DMS79 (cell line): ENCODE measurements at regions not wholly inside any gene's neighbourhood (a gene's known extent, or its start where the extent isn't known, plus 50 kb on each side); places are given as distances from the start of the nearest gene placed in this dataset.
"Not testable (repeated sequence)": the region's sequence is repeated elsewhere in the genome, so short reads cannot be mapped to it uniquely, and the experiment has no call there.

ENCODE experiments used
- DNase-seq: peaks from one replicate; lab custom pipeline; 2025; lab: John Stamatoyannopoulos, UW

DNA sequence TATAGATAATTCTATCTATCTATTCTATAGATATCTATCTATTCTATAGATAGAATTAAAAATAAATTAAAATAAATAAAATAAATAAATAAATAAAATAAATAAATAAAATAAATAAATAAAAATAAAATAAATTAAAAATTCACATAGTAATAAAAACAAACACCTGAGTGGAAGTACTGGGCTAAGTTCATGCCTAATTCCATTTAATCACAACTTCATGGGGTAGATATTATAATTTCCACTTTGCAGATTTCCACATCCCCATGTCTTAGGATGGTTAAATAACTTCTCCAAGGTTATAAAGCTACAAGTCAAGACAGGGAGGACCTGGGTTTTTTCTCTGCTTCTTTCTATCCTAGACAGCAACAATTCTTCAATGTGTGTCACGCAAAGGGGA, 261.4 kb upstream of the MEX3C start:
- no peak for DNase-seq

DNA sequence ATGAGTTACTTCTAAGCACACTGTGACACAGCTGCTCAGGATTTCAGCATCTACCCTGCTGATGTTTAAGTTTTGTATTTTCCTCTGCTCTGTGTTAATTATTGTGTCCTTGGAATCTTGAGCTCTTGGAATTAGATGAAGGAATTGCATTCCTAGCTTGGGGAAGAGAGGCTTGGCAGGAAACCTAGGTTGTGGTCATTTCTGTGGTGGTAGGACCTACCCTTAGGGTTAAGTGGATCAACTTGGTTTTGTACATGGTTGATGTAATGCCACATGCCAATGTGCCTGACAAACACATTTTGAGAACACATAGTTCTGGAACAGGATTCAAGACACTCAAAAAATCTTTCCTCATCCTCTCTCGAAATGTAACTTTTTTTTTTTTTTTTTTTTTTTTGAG, 264.5 kb upstream of the MEX3C start:
- DNase-seq: no peak

DNA sequence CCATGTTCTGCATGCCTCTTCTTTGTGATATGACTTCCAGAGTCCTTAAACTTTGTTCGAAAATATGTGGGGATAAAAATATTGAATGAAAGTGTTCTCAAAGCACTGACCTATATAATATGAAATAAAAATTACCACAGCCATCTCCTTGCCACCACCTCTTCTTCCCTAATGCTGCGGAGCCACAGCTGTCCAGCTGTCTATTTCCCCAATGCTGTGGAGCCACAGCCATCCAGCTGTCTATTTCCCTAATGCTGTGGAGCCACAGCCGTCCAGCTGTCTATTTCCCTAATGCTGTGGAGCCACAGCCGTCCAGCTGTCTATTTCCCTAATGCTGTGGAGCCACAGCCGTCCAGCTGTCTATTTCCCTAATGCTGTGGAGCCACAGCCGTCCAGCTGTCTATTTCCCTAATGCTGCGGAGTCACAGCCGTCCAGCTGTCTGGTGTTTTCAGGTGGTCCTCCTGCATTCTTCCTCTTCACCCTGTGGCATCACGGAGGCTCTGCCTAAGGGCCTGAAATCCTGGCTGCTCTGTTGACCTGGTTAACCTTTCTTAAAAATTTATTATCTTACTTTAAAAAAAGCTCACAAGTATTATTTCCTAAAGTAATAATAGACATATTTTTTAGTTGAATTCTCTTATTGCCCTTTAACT, 266.1 kb upstream of the MEX3C start:
- no peak for DNase-seq

- no peak for DNase-seq
These were observed 281.4 kb upstream of the MEX3C start for GRCh38 chr18:51478908-51479307.

DNA sequence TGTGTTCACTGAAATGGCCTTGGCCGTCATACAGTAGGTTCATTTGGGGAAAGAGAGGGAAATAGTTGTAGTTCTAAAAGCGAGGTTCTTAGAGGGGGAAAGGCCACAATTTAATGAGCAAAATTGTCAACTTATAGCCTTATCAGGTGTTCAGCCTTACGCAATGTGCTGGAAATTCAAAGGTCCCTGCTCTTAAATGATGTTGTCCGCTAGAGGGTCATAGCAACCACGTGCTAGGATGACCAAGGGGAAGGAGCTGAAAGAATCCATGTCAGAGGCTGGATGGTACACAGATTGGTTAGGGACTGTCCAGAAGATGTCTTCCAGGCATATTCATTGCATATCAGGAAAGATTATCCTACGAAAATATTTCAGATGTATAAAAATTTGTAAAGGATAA, 282.3 kb upstream of the MEX3C start:
- no peak for DNase-seq

DNA sequence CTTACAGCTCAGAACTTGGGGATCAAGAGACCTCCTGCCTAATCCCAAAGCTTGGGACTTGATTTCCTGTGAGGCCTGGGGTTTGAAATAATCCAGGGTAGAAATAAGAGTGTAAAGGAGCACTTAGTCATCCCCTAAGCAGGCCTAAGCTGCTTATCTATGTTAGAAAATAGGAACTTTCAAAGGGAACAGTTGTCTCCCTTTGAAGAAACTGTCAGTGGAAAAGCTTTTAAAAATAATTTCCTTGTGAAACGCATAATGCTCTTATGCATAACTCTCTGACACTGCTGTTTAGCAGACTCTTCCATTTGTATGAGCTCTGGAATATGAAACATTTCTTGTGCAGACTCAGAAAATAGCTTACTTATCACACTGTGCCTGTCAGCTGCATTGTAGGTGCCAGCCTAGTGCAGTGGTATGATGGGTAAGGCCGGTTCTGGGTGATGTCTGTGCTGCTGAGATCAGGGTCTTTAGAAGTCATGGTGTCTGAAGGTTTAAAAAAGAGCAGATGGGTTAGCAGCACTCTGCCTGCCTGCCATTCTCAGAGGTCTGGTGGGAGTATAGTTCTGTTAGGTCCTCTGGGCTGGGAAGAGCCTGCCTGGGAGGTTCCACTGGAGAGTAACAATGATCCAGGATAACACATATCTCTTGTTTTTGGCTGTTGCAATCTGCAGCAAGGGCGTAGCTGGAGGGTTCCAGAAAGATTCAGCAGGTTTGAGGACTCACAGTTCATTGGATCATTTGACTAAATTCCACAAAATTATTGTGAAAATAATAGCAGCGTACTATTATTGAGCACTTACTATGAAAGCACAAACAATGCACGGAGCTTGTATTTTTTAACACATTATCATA, 283.2 kb upstream of the MEX3C start:
- DNase-seq: no peak

GRCh38 chr18:51486735-51487366, 289.4 kb upstream of the MEX3C start:
- DNase-seq: no peak

GRCh38 chr18:51490417-51490816, 292.9 kb upstream of the MEX3C start:
- no peak for DNase-seq

- DNase-seq: no peak
These were observed 293.4 kb upstream of the MEX3C start for GRCh38 chr18:51490860-51491259.

- DNase-seq: no peak
These were observed 294.3 kb upstream of the MEX3C start for GRCh38 chr18:51491678-51492372.

DNA sequence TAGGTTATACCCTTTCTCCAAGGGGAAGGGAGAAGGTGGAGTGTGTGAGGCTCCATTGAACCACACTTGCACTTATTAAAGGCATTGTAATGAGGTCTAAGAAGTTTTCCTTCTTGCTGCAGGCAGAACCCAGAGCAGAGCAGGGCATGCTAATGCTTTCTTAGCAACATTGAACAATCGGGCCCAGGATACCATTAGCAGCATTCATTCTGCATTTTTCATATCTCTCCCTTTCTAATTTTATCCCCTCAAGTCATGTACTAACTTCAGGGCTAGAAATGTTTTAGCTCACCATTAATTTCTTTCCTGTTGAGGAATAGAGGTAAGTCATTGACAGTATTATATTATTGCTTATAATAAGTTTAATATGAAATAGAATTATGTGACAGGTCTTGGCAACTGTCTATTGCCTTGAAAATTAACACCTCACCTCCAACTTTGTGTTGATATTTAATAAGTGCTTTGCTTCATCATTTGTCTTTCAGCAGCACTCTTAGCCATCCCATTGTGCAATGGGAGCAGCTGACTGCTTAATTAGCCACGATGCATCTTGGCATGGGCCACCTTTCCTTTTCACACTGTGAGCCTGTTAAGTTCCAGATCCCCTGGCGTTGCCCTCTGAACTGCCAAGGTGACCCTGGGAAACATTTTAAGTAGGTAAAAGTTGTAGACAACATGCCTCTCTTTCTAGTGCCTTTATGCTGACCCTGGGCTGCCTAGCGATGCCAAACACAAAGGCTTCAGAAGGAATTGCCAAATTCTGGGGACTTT, 300.8 kb upstream of the MEX3C start:
- DNase-seq: no peak

- DNase-seq: no peak
These were observed 305.9 kb upstream of the MEX3C start for GRCh38 chr18:51503351-51503750.

DNA sequence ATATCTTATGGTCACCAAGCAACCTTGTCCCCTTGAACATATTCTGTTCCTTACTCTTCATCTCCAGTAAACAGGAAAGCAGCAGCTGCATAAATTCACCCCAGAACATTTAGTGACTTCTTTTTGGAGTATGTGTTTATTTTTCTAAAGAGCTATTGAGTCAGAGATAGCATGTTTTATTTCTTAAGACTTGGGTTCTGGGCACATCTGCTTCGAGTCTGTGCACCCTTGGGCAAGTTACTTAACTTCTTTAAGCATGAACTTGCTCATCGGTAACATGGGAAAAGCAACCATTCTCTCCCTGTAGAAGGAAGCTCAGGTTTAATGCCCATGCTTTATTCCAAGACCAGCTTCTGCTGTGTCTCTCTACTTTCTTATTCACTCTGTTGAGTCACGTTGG, 309.3 kb upstream of the MEX3C start:
- no peak for DNase-seq

DNA sequence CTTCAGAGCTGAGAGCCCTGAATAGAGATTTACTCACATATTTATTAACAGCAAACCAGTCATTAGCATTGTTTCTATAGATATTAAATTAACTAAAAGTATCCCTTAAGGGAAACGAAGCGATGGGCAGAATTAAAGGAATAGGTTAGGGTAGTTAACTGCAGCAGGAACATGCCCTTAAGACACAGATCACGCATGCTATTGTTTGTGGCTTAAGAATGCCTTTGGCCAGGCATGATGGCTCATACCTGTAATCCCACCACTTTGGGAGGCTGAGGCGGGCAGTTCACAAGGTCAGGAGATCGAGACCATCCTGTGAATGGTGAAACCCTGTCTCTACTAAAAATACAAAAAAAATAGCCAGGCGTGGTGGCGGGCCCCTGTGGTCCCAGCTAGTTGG, 310.9 kb upstream of the MEX3C start:
- DNase-seq: not testable (repeated sequence)

GRCh38 chr18:51510020-51510419, 312.5 kb upstream of the MEX3C start:
- no peak for DNase-seq

- DNase-seq: no peak
These were observed 316.0 kb upstream of the MEX3C start for GRCh38 chr18:51513517-51513916.

- no peak for DNase-seq
These were observed 316.6 kb upstream of the MEX3C start for GRCh38 chr18:51514128-51514527.

DNA sequence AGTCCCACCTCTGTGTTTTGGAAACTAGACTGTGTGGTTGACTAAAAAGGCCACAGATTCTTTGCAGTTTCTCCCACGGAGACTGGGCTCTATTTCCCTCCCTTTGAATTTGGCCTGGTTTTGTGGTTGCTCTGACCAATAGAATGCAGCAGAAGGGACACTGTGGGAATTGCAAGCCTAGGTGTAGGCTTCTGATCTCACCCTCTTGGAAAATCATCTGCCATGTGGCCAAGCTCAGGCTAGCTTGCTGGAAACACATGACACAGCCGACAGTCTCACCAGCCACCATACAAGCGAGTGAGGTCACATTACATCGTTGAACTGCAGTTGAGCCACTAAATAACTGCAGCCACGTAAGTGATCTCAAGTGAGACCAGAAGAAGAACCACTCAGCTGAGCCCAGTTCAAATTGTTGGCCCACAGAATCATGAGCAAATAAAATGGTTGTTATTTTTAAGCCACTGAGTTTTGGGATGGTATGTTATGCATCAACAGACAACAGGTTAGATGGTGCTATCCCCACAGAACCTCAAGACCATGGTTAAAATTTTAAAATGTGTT, 319.1 kb upstream of the MEX3C start:
- no peak for DNase-seq

DNA sequence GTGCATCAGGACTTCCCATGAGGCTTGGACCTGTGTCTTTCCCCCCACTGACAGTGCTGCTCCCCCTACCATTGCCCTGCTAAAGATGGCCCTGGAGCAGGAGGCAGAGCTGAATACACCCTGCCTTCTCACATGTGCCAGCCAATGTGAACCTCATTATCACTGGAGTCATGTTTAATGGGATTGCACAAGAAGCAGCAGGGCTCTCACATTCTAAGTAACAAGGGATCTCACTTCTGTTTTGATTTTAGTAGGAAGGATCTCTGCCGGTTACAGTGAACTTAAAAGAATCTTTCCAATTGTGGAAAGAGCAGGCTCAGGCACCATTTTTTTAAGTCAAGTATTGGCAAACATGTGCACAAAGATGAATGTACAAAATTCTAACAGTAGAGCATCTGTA, 322.1 kb upstream of the MEX3C start:
- DNase-seq: no peak

DNA sequence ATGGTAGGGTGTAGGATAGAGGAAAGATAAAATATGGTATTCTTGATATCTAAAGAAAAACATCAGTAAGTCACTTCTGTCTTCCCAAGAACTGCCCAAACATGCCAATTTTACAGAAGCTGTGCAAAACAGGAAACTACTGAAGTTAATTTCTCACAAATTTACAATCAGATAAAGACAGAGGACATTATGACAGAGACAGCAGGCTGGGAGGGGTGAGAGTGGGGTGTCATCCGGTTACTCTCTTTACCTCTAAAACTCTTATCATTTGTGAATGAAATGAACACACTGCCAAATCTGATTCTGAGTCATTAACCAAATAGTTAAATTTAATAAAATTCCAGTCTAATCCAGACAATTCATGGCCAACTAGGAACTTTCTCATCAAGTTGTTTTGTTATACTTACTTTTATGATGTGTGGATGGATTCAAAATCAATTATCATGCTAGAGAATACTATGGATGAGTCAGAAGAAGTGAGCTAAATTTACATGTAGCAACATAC, 323.2 kb upstream of the MEX3C start:
- DNase-seq: no peak

- DNase-seq: no peak
These were observed 324.9 kb upstream of the MEX3C start for GRCh38 chr18:51522338-51522737.
